SU-DHL-6 (cell line): ENCODE measurements at regions not wholly inside any gene's neighbourhood (a gene's known extent, or its start where the extent isn't known, plus 50 kb on each side); places are given as distances from the start of the nearest gene placed in this dataset.

Experiments used
- CTCF ChIP-seq: fragments of 200-600 bp; sonication (generic); IDR thresholded peaks from one replicate; pipeline ENCODE4 v1.5.1; 2017; ENCODE audit warnings: antibody characterized with exemption, mild to moderate bottlenecking, low read length, moderate library complexity; ENCODE audit not compliant: insufficient read depth, poor library complexity, severe bottlenecking
- EZH2phosphoT487 ChIP-seq: fragments of 200-600 bp; sonication (generic), shearing (Covaris generic); conservative IDR thresholded peaks from 2 replicates; pipeline ENCODE4 v1.6.1; 2018; ENCODE audit warnings: mild to moderate bottlenecking, antibody characterized with exemption, low read length, moderate library complexity, mixed read lengths

DNA sequence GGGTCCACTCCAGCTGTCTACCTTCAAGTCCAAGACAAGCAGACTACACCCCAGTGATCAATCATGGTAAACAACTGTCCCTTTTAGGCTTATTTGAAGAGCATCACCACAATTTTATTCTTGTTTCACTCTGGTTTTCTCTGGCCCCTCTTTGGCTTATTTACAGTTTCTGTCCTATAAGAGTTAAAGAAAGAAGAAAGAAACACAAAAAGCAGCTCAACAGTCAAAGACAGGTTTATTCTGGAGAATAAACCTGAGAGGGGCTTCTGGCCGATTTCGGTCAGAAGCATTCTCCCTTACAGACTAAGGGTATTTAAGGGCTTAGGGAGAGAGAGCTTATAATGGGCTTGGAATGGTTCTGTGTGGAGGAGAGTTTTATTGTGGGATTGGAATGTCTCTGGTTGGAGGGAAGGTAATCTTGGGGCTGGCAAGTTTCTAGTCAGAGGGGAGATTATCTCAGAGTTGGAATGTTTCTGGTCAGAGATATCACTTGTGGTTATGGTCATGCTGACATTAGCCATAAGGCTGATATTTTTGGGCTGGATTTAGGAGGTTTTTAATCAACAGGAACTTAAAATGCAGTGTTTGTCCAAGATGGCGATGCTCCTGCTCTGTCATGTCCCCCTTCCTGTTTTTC, 161.0 kb downstream of the URB2 start:
- no peak for TF ChIP-seq CTCF
- TF ChIP-seq EZH2phosphoT487: no peak
